ENCODE measurements at regions not wholly inside any gene's neighbourhood (a gene's known extent, or its start where the extent isn't known, plus 50 kb on each side); places are given as distances from the start of the nearest gene placed in this dataset.

DNA sequence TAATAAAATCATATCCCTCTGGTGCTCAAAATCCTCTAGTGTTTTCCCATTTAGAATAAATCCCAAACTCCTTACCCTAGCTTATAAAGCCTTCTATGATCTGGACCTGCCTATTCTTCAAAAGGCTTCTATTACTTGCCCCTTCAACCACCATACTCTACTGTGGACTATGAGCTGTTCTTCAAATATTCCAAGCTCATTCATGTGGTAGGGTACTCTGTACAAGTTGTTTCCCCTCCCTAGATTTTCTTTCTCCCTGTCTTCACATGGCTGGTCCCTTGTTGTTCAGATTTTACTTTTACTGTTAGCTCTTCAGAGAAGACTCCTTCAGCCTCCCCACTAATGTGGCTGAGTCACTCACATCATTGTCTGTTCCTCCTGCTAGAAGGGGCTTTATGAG, 193.2 kb downstream of the OGFRL1 start:
- H3K27me3 ChIP-seq: no peaks in the 10 kb centered on the region
- DNase-seq: no peak
- H3K4me3 ChIP-seq: no peak overlapping the region
- ATAC-seq: no peak
- no peaks in the 10 kb centered on the region for H3K9me3 ChIP-seq
- peaks cover 41% of the 10 kb centered on the region for H3K4me1 ChIP-seq
- H3K36me3 ChIP-seq: no peaks in the 10 kb centered on the region
- peak overlapping the region; percentile 78 for H3K27ac ChIP-seq
- TF ChIP-seq, protein P1, sequence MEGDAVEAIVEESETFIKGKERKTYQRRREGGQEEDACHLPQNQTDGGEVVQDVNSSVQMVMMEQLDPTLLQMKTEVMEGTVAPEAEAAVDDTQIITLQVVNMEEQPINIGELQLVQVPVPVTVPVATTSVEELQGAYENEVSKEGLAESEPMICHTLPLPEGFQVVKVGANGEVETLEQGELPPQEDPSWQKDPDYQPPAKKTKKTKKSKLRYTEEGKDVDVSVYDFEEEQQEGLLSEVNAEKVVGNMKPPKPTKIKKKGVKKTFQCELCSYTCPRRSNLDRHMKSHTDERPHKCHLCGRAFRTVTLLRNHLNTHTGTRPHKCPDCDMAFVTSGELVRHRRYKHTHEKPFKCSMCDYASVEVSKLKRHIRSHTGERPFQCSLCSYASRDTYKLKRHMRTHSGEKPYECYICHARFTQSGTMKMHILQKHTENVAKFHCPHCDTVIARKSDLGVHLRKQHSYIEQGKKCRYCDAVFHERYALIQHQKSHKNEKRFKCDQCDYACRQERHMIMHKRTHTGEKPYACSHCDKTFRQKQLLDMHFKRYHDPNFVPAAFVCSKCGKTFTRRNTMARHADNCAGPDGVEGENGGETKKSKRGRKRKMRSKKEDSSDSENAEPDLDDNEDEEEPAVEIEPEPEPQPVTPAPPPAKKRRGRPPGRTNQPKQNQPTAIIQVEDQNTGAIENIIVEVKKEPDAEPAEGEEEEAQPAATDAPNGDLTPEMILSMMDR (IDR thresholded peaks at IDR 0.05): no peak
- intact Hi-C loops (cut with DNase I): no loop called here

DNA sequence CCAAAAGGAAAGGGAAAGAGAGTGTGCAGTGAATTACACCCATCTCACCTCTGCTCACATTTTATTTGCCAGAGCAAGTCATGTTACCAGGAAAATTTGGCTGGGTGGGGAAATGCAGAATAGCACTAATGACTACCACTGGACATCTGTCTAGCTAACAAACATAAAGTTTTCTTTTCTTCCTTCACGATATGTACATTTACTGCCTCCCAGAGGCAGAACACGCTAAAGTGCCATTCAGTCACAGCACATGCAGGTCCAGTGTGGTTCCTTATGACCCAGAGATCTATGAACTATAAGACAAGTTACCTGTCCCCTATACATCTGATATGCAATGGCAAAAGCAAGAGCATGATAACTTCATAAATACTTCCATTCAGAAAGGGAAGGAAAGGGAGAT, 194.1 kb downstream of the OGFRL1 start:
- peaks cover 36% of the 10 kb centered on the region for H3K4me1 ChIP-seq

DNA sequence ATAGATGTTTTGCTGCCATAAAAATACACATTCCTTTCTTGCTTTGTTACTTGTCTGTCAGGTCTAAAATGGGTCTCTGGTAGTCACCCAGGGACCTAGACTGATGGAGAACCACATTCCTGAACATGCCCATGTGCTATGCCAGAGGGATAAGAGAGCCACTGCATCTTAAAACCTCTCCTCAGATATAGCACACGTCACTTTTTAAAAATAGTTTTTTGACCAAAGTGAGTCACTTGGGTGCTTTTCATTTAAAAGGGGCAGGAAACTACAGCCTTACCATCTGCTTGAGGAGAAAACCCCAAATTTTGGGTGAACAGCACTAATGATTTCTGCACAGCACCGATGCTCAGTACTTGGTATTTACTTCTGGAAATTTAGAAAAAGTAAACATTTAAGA, 197.8 kb downstream of the OGFRL1 start:
- no peaks in the 10 kb centered on the region for H3K36me3 ChIP-seq
- TF ChIP-seq, protein P1 (IDR thresholded peaks at IDR 0.05): no peak
- no peak overlapping the region for H3K4me3 ChIP-seq
- no peaks in the 10 kb centered on the region for H3K27me3 ChIP-seq
- ATAC-seq: no peak
- intact Hi-C loops (cut with DNase I): no loop called here
- DNase-seq: no peak
- no peak overlapping the region for H3K27ac ChIP-seq
- H3K4me1 ChIP-seq: peaks cover 16% of the 10 kb centered on the region
- H3K9me3 ChIP-seq: no peaks in the 10 kb centered on the region

More for the DNA sequence above, 194.1 kb downstream of the OGFRL1 start:
- intact Hi-C loops (cut with DNase I): no loop called here
- H3K27me3 ChIP-seq: no peaks in the 10 kb centered on the region
- no peaks in the 10 kb centered on the region for H3K9me3 ChIP-seq
- DNase-seq: no peak
- no peaks in the 10 kb centered on the region for H3K36me3 ChIP-seq
- TF ChIP-seq, protein P1 (IDR thresholded peaks at IDR 0.05): peak; percentile 16
- ATAC-seq: peak; percentile 37
- no peak overlapping the region for H3K4me3 ChIP-seq
- H3K27ac ChIP-seq: no peak overlapping the region

- Histone ChIP-seq H3K27ac (no peak overlapping the region), H3K27me3 (no peaks in the 10 kb centered on the region), H3K36me3 (no peaks in the 10 kb centered on the region), H3K4me3 (no peak overlapping the region), H3K4me1 (peaks cover 11% of the 10 kb centered on the region), H3K9me3 (no peaks in the 10 kb centered on the region)
- peak; percentile 70 for ATAC-seq
- no peak for DNase-seq
- TF ChIP-seq, protein P1 (IDR thresholded peaks at IDR 0.05): no peak
- intact Hi-C loops (cut with DNase I): no loop called here
Observed at GRCh38 chr6:71488186-71488585, 199.6 kb downstream of the OGFRL1 start.

GRCh38 chr6:71489736-71490135, 201.1 kb downstream of the OGFRL1 start:
- ATAC-seq (peak; percentile 78), DNase-seq (no peak)
- intact Hi-C loops (cut with DNase I): no loop called here
- no peaks in the 10 kb centered on the region for H3K36me3 ChIP-seq
- H3K4me3 ChIP-seq: no peak overlapping the region
- H3K9me3 ChIP-seq: no peaks in the 10 kb centered on the region
- TF ChIP-seq, protein P1 (IDR thresholded peaks at IDR 0.05): no peak
- peaks cover 11% of the 10 kb centered on the region for H3K4me1 ChIP-seq
- H3K27ac ChIP-seq: no peak overlapping the region
- H3K27me3 ChIP-seq: no peaks in the 10 kb centered on the region

DNA sequence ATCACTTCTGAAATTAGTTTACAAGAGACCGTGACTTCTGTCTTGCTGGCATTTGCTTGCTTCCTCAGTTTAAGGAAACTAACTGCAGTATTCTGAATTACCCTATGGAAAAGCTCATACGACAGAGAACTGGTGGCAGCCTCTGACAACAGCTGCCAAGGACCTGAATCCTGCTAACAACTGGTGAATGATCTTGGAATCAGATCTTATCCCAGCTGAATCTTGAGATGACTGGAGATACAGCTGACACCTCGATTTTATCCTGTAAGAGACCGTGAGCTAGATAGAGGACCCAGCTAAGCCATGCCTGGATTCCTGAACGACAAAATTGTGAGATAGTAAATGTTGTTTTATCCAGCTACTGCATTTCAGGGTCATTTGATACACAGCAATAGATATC, 202.3 kb downstream of the OGFRL1 start:
- Histone ChIP-seq H3K4me3 (no peak overlapping the region), H3K9me3 (no peaks in the 10 kb centered on the region), H3K4me1 (peaks cover 16% of the 10 kb centered on the region), H3K27me3 (no peaks in the 10 kb centered on the region), H3K27ac (no peak overlapping the region), H3K36me3 (no peaks in the 10 kb centered on the region)
- DNase-seq: no peak
- TF ChIP-seq, protein P1 (IDR thresholded peaks at IDR 0.05): no peak
- intact Hi-C loops (cut with DNase I): no loop called here
- no peak for ATAC-seq

All from upper lobe of right lung (tissue), 1 donor.